ENCODE measurements at regions not wholly inside any gene's neighbourhood (a gene's known extent, or its start where the extent isn't known, plus 50 kb on each side); places are given as distances from the start of the nearest gene placed in this dataset.

GRCh38 chrX:39749135-39749534 is 348.6 kb downstream of the BCOR start:
- H3K4me3 ChIP-seq (ENCODE audit: low read depth, low read length), result no peak overlapping the region
- no peak for TF ChIP-seq CTCF (conservative IDR thresholded peaks at IDR 0.05; ENCODE audit: low read depth, low read length)
- DNase-seq (ENCODE audit: low read depth), result no peak

GRCh38 chrX:39749728-39750127 is 348.0 kb downstream of the BCOR start:
- no peak for TF ChIP-seq CTCF (conservative IDR thresholded peaks at IDR 0.05; ENCODE audit: low read depth, low read length)
- DNase-seq (ENCODE audit: low read depth), result no peak
- no peak overlapping the region for H3K4me3 ChIP-seq (ENCODE audit: low read depth, low read length)

- no peak overlapping the region for H3K4me3 ChIP-seq (ENCODE audit: low read depth, low read length)
- DNase-seq (ENCODE audit: low read depth), result no peak
- no peak for TF ChIP-seq CTCF (conservative IDR thresholded peaks at IDR 0.05; ENCODE audit: low read depth, low read length)
These were observed 347.4 kb downstream of the BCOR start for GRCh38 chrX:39750256-39750790.

GRCh38 chrX:39750848-39751247 is 346.9 kb downstream of the BCOR start:
- no peak for DNase-seq (ENCODE audit: low read depth)
- no peak for TF ChIP-seq CTCF (conservative IDR thresholded peaks at IDR 0.05; ENCODE audit: low read depth, low read length)
- H3K4me3 ChIP-seq (ENCODE audit: low read depth, low read length), result no peak overlapping the region

- no peak for DNase-seq (ENCODE audit: low read depth)
- no peak for TF ChIP-seq CTCF (conservative IDR thresholded peaks at IDR 0.05; ENCODE audit: low read depth, low read length)
- no peak overlapping the region for H3K4me3 ChIP-seq (ENCODE audit: low read depth, low read length)
These were observed 344.9 kb downstream of the BCOR start for GRCh38 chrX:39752815-39753214.

- TF ChIP-seq CTCF (conservative IDR thresholded peaks at IDR 0.05; ENCODE audit: low read depth, low read length), result no peak
- no peak overlapping the region for H3K4me3 ChIP-seq (ENCODE audit: low read depth, low read length)
- DNase-seq (ENCODE audit: low read depth), result no peak
These were observed 344.3 kb downstream of the BCOR start for GRCh38 chrX:39753293-39753996.
